K562 (cell line): ENCODE measurements at regions not wholly inside any gene's neighbourhood (a gene's known extent, or its start where the extent isn't known, plus 50 kb on each side); places are given as distances from the start of the nearest gene placed in this dataset.
A peak's percentile ranks its signal among the peaks of the same experiment; 100 is the strongest.

Experiments used
- ATAC-seq: fragments of 200-7000 bp; cut with Tn5 transposase; 3 replicates; pipeline ENCODE4 v1.9.1; 2020; ENCODE audit warnings: moderate library complexity
- BruUV-seq: library from RNA; stranded (reverse); fragments of 400-500 nt; replicated peaks from 2 replicates; lab custom pipeline; 2021; lab: Mats Ljungman, UMichigan
- CTCF ChIA-PET: fragments of 300-600 bp; formaldehyde crosslinking; extraction: SDS; loops from one replicate; lab custom pipeline; 2021; ENCODE audit warnings: low intra/inter-chr PET ratio; lab: Yijun Ruan, JAX
- POLR2A ChIA-PET: fragments of 300-600, 350-650 bp; sonication (Branson Sonifier 250); formaldehyde crosslinking; extraction: SDS; loops from one replicate; lab custom pipeline; 2021; ENCODE audit warnings: antibody characterized with exemption, inconsistent platforms; lab: Yijun Ruan, JAX
- DNase-seq, 4 experiments: peaks; one replicate each; pipeline versions ENCODE4 v3.0.0 to v3.0.0-alpha.2; 2011 to 2018; ENCODE audit warnings: low spot score in 3 of 4, mixed read lengths in 3 of 4; ENCODE audit errors: extremely low read depth in 1 of 4
- FAIRE-seq: peaks from 2 replicates; lab custom pipeline; 2011; peaks lifted over from hg19 to GRCh38; lab: Jason Lieb, UNC
- H2AFZ ChIP-seq: 2 replicates; pipeline ENCODE4 v1.6.0; 2011; ENCODE audit warnings: low read depth, low read length, control low read depth, inconsistent platforms
- H3K27ac ChIP-seq: fragments of 200-600 bp; 3 replicates; pipeline ENCODE4 v1.8.0; 2011; ENCODE audit warnings: low read depth, mild to moderate bottlenecking, control low read depth, inconsistent platforms, low read length, moderate library complexity, mixed read lengths; ENCODE audit errors: extremely low read depth
- H3K27me3 ChIP-seq, 2 experiments: fragments of 300-600 bp in 1 of 2; 2 replicates in 1 of 2; 3 replicates in 1 of 2; pipeline versions ENCODE4 v1.6.0 to v1.8.0; 2011; ENCODE audit warnings: inconsistent platforms in 2 of 2, low read length in 2 of 2, mild to moderate bottlenecking in 1 of 2, mixed read lengths in 1 of 2, moderate library complexity in 1 of 2; ENCODE audit not compliant: control insufficient read depth in 2 of 2, insufficient read depth in 2 of 2
- H3K36me3 ChIP-seq: fragments of 300-600 bp; 3 replicates; pipeline ENCODE4 v1.8.0; 2011; ENCODE audit warnings: mild to moderate bottlenecking, low read length, inconsistent platforms; ENCODE audit not compliant: control insufficient read depth, insufficient read depth
- H3K4me1 ChIP-seq, 2 experiments: fragments of 200-600 bp in 1 of 2; replicated peaks in 1 of 2; 2 replicates in 1 of 2; 3 replicates in 1 of 2; pipeline versions ENCODE4 v1.5.1 to v1.8.0; 2011; ENCODE audit warnings: inconsistent platforms in 2 of 2, low read length in 2 of 2, mild to moderate bottlenecking in 1 of 2, mixed read lengths in 1 of 2, moderate library complexity in 1 of 2; ENCODE audit not compliant: control insufficient read depth in 2 of 2, insufficient read depth in 2 of 2
- H3K4me2 ChIP-seq: 2 replicates; pipeline ENCODE4 v1.6.1; 2011; ENCODE audit warnings: low read length, control low read depth, inconsistent platforms, mixed read lengths; ENCODE audit not compliant: insufficient read depth
- H3K4me3 ChIP-seq: fragments of 200-600 bp; sonication (generic), shearing (Covaris generic); 2 replicates; pipeline ENCODE4 v1.5.1; 2016; ENCODE audit warnings: control low read depth, inconsistent platforms
- H3K79me2 ChIP-seq: fragments of 200-600 bp; 3 replicates; pipeline ENCODE4 v1.8.0; 2011; ENCODE audit warnings: low read length, inconsistent platforms; ENCODE audit not compliant: control insufficient read depth, insufficient read depth
- H3K9ac ChIP-seq, 2 experiments: 2 replicates each; pipeline versions ENCODE4 v1.6.0 to v1.6.1; 2011; ENCODE audit warnings: low read depth in 2 of 2, low read length in 2 of 2, control low read depth in 1 of 2, inconsistent platforms in 1 of 2, mild to moderate bottlenecking in 1 of 2, mixed read lengths in 1 of 2; ENCODE audit not compliant: insufficient read depth in 1 of 2
- H3K9me1 ChIP-seq: one replicate; pipeline ENCODE4 v1.6.0; 2011; ENCODE audit warnings: inconsistent platforms, mild to moderate bottlenecking, low read length, moderate library complexity; ENCODE audit not compliant: control insufficient read depth, insufficient read depth
- H3K9me3 ChIP-seq: replicated peaks from 2 replicates; pipeline ENCODE4 v1.5.1; 2011; ENCODE audit warnings: low read depth, low read length, inconsistent platforms; ENCODE audit not compliant: control insufficient read depth, insufficient read depth
- H4K20me1 ChIP-seq: replicated peaks from 2 replicates; pipeline ENCODE4 v1.6.1; 2011; ENCODE audit warnings: low read length, inconsistent platforms, mixed read lengths; ENCODE audit not compliant: control insufficient read depth, insufficient read depth
- BHLHE40 ChIP-seq: IDR thresholded peaks from 2 replicates; pipeline ENCODE4 v1.6.1; 2011; ENCODE audit warnings: low read length, improper control_type of control experiment
- FOXA3 ChIP-seq, 2 experiments: fragments of 450-650 bp in 1 of 2; sonication (generic) in 1 of 2; formaldehyde crosslinking; IDR thresholded peaks in 1 of 2; conservative IDR thresholded peaks in 1 of 2; 2 replicates each; pipeline versions ENCODE4 v1.4.0 to v1.8.0; 2020 to 2022; ENCODE audit warnings: mild to moderate bottlenecking in 2 of 2, missing genetic modification reagents in 1 of 2
- ILK ChIP-seq: fragments of 450-650 bp; IDR thresholded peaks from 2 replicates; pipeline ENCODE4 v1.6.1; 2016; ENCODE audit warnings: missing genetic modification characterization, low read depth, mild to moderate bottlenecking, missing compliant biosample characterization, moderate library complexity, borderline replicate concordance
- YY1 ChIP-seq, 3 experiments: IDR thresholded peaks; 2 replicates each; pipeline ENCODE4 v1.6.1; 2011; ENCODE audit warnings: low read length in 2 of 3, mild to moderate bottlenecking in 2 of 3, moderate library complexity in 2 of 3, borderline replicate concordance in 1 of 3, control low read depth in 1 of 3, low read depth in 1 of 3; ENCODE audit not compliant: insufficient read depth in 3 of 3, insufficient replicate concordance in 2 of 3, control insufficient read depth in 1 of 3, insufficient read length in 1 of 3; ENCODE audit errors: extremely low read depth in 1 of 3
- ZNF324 ChIP-seq: fragments of 250-450 bp; sonication (Bioruptor Pico); IDR thresholded peaks from 2 replicates; pipeline ENCODE4 v1.4.0; 2020; ENCODE audit warnings: mild to moderate bottlenecking
- ZNF609 ChIP-seq: sonication (generic); formaldehyde crosslinking; IDR thresholded peaks from 2 replicates; pipeline ENCODE4 v1.8.1; 2023; ENCODE audit warnings: missing genetic modification reagents, mild to moderate bottlenecking, borderline replicate concordance
- in situ Hi-C: fragments of 300-500 bp; cut with MboI; formaldehyde crosslinking; loops from 4 replicates; pipeline ENCODE4 v1.15.0; 2018; ENCODE audit warnings: inconsistent platforms, mixed read lengths
- intact Hi-C: fragments of 100-400 bp; cut with micrococcal nuclease; formaldehyde crosslinking; loops from 2 replicates; pipeline ENCODE4 v1.14.2; 2022
- TF ChIP-seq, protein P1 (sequence below), 2 experiments: fragments of 450-650 bp in 1 of 2; IDR thresholded peaks; 2 replicates each; pipeline ENCODE4 v1.6.1; 2011 to 2017; ENCODE audit warnings: low read depth in 2 of 2, antibody characterized with exemption in 1 of 2, borderline replicate concordance in 1 of 2, low read length in 1 of 2, mild to moderate bottlenecking in 1 of 2, mixed read lengths in 1 of 2; ENCODE audit not compliant: control insufficient read depth in 1 of 2
- TF ChIP-seq, protein P2 (sequence below): fragments of 450-650 bp; IDR thresholded peaks from 2 replicates; pipeline ENCODE4 v1.6.1; 2016

DNA sequence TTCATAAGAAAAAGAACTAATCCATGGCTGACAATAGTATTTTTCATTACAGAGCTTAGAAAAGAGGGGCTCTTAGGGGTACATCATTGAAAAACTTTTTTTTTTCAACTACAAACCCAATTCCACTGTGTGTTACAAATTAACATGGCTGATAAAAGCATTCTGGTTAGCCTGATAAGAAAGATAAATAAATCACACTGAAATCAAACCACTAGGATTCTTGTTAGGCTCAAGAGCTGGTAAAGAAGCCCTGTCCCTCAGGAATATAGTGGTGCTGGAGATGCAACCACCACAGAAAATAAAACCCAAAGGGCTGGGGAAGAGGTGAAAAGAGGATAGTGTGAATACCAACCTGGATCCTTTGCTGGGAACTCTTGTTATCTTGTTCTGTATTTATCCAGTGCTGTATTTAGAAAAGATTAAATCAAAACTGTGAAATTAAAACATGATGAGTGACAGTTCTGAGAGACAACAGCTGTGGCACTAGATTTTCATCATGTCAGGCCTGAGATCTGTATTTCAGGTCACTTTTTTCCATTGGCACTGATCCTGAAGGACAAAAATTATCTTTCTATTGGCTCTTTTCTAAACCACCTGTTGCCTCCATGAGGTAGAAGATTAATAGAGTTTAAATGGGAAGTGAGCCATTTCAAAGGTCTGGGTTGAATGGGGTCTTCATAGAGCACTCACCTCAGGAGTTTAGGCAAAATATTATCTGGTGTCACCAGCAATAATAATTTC, 118.6 kb downstream of the ARRDC3 start:
- POLR2A ChIA-PET: interaction anchor here (1.5 kb wide), 1 partner anchor 14 kb away, joined by 3 read pairs; no protein-coding TSS in a partner anchor
- TF ChIP-seq ZNF324 (CRISPR knock-in tag) (no peak), ZNF609 (CRISPR knock-in tag) (no peak), FOXA3 (CRISPR knock-in tag; conservative IDR thresholded peaks at IDR 0.05 in 1 of 2, IDR thresholded peaks at IDR 0.05 in 1 of 2) (peak in 1 of 2 experiments; percentile 24; a peak in 1 of 4 replicates), BHLHE40 (no peak), ILK (no peak), YY1 (IDR thresholded peaks at IDR 0.05; ENCODE audit: borderline replicate concordance in 1 of 3, control insufficient read depth in 1 of 3, extremely low read depth in 1 of 3, insufficient read depth in 3 of 3, insufficient read length in 1 of 3, insufficient replicate concordance in 2 of 3, low read depth in 1 of 3, low read length in 2 of 3) (no peak)
- TF ChIP-seq, protein P1, sequence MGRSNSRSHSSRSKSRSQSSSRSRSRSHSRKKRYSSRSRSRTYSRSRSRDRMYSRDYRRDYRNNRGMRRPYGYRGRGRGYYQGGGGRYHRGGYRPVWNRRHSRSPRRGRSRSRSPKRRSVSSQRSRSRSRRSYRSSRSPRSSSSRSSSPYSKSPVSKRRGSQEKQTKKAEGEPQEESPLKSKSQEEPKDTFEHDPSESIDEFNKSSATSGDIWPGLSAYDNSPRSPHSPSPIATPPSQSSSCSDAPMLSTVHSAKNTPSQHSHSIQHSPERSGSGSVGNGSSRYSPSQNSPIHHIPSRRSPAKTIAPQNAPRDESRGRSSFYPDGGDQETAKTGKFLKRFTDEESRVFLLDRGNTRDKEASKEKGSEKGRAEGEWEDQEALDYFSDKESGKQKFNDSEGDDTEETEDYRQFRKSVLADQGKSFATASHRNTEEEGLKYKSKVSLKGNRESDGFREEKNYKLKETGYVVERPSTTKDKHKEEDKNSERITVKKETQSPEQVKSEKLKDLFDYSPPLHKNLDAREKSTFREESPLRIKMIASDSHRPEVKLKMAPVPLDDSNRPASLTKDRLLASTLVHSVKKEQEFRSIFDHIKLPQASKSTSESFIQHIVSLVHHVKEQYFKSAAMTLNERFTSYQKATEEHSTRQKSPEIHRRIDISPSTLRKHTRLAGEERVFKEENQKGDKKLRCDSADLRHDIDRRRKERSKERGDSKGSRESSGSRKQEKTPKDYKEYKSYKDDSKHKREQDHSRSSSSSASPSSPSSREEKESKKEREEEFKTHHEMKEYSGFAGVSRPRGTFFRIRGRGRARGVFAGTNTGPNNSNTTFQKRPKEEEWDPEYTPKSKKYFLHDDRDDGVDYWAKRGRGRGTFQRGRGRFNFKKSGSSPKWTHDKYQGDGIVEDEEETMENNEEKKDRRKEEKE (IDR thresholded peaks at IDR 0.05; ENCODE audit: borderline replicate concordance in 1 of 2, control insufficient read depth in 1 of 2, low read depth in 2 of 2, low read length in 1 of 2): no peak
- TF ChIP-seq, protein P2, sequence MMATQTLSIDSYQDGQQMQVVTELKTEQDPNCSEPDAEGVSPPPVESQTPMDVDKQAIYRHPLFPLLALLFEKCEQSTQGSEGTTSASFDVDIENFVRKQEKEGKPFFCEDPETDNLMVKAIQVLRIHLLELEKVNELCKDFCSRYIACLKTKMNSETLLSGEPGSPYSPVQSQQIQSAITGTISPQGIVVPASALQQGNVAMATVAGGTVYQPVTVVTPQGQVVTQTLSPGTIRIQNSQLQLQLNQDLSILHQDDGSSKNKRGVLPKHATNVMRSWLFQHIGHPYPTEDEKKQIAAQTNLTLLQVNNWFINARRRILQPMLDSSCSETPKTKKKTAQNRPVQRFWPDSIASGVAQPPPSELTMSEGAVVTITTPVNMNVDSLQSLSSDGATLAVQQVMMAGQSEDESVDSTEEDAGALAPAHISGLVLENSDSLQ: peak; percentile 41; the same call in 1 of the 2 replicates

More for the DNA sequence above, 118.6 kb downstream of the ARRDC3 start:
- BruUV-seq: no TSS peak
- H3K36me3 ChIP-seq: no peaks in the 10 kb centered on the region
- DNase-seq (no peak), FAIRE-seq (no peak), ATAC-seq (no peak)
- no peaks in the 10 kb centered on the region for H4K20me1 ChIP-seq
- peaks cover 0 to 6% of the 10 kb centered on the region in 2 experiments; a peak in 3 of 5 replicates for H3K4me1 ChIP-seq
- no peaks in the 10 kb centered on the region for H3K9me3 ChIP-seq
- no peaks in the 10 kb centered on the region for H3K79me2 ChIP-seq
- CTCF ChIA-PET: no interaction called here
- no peaks in the 10 kb centered on the region for H3K9me1 ChIP-seq
- in situ Hi-C loops: no loop called here
- intact Hi-C loops: no loop called here
- no peak overlapping the region for H3K4me3 ChIP-seq
- no peak overlapping the region for H2AFZ ChIP-seq
- no peaks in the 10 kb centered on the region for H3K27me3 ChIP-seq
- no peak overlapping the region for H3K9ac ChIP-seq
- H3K27ac ChIP-seq: no peak overlapping the region
- H3K4me2 ChIP-seq: no peak overlapping the region
